C4-2B (cell line): ENCODE measurements at regions not wholly inside any gene's neighbourhood (a gene's known extent, or its start where the extent isn't known, plus 50 kb on each side); places are given as distances from the start of the nearest gene placed in this dataset.

Experiments
- CTCF ChIP-seq: fragments of 450-650 bp; conservative IDR thresholded peaks from 2 replicates; pipeline ENCODE4 v1.5.1; 2017; ENCODE audit warnings: mild to moderate bottlenecking
- ZFX ChIP-seq: fragments of 450-650 bp; IDR thresholded peaks from 2 replicates; pipeline ENCODE4 v1.6.1; 2017

DNA sequence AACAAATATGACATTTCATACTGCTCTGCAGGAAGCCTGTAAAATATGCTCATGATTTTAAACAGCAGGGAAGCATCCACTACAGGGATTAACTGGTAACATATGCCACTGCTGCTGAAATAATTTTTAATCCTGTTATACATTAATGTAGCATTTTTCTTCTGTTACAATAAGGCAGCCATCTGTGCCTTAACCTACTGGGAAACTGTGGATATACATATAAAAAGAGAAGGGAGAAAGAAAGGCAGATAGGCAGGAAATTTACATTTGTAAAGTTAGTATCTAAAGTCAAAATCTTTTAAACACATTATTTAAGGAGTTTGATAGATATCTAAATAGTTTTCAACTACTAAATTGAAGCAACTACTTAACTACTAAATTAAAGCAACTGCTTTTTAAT, 514.6 kb upstream of the KLHL4 start:
- TF ChIP-seq CTCF (no peak), ZFX (no peak)
